HuH-7 (cell line): ENCODE measurements at regions not wholly inside any gene's neighbourhood (a gene's known extent, or its start where the extent isn't known, plus 50 kb on each side); places are given as distances from the start of the nearest gene placed in this dataset.
"Not testable (repeated sequence)": the region's sequence is repeated elsewhere in the genome, so short reads cannot be mapped to it uniquely, and the experiment has no call there.

Experiments
- DNase-seq: peaks from one replicate; pipeline ENCODE4 v3.0.0; 2011; ENCODE audit warnings: low spot score

DNA sequence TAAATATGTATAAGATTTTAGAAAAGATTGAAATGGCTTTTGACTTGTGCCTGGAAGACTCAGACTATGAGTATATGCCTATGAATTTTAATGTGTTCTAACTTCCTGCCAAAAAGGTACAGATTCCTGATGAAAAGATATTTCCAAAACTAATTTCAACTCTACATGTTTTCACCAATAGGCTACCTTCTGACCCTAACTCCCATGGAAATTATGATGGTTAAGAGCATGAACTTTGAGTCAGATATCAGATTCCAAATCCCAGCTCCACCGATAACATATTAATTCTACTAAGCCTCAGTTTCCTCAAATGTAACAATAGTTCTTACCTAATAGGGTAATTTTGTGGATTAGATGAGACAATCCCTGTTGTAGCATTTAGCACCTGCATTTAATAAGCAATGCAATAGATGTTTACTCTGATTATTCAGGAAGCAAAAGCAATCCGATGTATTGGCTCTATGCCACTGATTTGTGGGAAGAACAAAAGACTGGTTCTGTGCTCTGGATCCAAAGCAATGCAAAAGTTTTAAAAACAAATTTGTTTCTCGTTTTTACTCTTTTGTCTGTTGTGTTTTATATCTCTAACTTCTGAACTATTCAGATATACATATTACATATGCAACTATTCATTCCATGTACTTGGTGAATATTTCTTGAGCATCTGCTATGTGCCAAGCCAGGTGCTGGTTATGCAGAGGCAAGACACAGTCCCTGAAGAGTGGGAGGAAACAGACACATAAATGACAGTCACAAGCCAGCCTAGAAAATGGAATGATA is 115.4 kb downstream of the GATA6 start:
- DNase-seq = no peak

DNA sequence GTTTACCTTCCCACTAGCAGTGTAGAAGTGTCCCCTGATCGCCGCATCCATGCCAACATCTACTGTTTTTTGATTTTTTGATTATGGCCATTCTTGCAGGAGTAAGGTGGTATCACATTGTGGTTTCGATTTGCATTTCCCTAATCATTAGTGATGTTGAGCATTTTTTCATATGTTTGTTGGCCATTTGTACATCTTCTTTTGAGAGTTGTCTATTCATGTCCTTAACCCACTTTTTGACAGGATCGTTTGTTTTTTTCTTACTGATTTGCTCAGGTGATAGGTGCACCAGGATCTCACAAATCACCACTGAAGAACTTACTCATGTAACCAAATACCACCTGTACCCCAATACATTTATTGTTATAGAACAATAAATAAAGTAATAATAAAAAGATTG is 114.5 kb downstream of the GATA6 start:
- DNase-seq = not testable (repeated sequence)

DNA sequence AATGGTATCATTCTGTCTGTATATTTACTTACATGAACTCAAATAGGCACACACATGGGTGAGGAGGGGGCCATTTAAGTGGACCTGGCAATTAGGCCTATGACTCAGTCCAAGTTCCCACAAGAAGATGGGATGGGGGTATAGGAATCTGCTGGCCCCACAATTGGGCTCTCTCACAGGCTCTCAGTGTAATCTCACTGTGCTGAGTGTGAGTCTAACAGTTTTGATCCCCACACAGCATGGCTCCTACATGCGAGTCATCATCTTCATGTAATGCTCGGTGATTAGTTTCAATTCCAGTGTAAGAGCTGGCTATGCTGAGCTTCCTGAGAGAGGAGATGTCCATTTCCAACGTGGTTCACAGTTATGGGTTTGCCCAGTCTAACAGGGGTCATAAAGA is 114.0 kb downstream of the GATA6 start:
- no peak for DNase-seq

DNA sequence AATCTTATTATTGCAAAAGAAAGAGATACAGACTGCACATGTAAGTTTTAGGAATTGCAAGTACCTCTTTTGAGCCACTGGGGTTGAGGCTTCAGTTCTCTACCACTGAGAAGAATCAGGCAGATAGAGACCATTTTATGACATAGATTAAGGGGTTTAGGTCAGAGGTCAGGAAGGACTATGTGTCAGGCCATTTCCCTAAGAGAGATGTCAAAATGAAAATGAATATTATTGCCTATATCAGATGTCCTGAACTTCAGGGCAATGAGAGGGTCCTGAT is 113.7 kb downstream of the GATA6 start:
- no peak for DNase-seq

DNA sequence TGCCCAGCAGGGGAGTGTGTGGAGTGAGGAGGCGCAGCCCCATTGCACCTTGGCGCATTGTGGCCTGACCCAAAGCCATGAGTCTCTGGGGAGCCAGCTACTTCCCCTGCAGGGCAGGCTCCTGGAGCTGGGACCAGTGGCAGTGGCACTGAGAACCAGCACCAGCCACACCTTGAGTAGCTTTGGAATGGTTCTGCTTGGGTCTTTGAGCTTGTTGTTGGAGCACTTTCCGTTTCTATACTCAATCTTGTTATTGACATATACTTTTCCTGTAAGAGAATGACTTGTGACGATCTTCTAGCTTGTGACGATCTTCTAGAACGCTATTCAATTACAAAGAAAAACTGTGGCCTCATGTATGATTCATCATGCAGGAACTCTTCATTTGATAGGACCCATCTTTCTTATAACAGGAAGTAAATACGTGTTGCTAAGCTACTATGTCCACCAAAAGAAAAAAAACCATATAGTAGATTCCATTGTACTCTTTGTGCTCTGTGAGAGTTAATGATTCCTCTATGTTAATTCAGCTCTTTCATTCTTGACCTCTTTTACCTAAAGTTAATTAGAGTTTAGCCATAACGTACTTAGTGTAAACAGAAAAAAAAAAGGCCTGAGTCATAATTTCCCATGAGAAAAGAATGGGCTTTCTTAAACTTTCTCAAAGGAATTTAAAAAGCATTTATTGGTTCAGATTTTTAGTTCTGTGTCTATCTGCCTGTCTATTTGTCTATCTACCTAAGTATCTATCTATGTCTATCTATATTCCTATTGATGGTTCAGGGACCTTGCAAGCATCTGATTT is 113.1 kb downstream of the GATA6 start:
- DNase-seq = no peak

DNA sequence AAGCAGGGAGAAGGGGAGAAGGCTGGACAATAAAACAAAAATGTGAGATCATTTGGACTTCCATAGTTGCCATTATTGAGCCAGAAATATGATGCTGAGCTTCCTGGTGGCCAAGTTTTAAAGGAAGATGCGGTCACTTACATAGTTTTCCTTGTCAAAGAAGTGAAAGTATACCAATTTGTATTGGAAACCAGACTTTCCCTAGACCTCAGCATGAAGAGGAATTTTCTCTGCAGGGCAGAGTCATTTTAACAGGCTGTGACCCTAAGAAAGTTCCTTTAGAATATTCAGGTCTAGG is 111.0 kb downstream of the GATA6 start:
- no peak for DNase-seq

DNA sequence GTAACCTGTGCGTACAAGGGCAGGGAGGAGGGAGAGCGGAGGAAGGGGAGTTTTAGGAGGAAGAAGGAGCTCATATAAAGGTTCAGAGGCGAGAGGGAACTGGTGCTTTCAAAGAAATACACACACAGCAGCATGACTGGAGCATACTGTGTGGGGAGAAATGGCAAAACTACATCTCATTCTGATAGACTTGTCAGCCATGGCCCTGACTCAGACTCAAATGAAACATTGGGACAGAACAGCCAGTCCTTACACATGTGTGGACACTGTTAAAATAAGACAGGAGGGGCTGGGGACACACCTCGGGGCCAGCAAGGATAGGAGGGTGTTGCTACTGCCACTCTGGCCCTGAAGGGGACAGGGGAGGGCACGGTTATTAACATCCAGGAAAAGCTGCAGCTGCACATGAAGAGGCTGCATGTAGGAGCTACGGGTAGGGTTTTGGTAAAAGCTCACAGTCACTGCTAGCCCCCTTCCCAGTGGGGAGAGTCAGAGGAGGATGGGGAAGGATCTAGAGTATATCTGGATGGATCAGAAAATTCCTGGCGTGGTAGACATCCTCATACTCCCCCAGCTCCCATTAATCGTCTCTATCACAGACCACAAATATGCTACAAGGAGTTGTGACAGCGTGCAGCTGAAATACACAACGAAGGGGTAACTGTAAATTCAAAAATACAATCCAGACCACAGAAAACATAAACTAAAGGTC is 110.5 kb downstream of the GATA6 start:
- DNase-seq = no peak

DNA sequence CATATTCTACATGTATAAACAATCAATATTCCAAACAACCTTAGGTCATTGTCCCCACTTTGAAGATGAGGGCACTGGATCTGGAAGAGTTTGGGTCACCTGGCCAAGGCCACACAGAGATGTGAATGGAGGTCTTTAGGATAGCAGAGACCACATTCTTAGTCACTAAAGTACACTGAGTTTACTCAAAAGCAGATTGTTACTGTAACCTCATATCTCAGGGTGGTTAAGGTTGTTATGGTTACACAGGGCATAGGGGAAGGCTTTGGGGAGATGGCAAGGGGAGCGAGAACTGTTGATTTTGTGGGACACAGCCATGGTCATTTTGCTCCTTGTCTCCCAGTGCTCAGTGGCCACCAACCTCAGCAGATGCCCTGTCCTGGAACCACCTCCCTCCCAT is 109.4 kb downstream of the GATA6 start:
- DNase-seq = no peak

DNA sequence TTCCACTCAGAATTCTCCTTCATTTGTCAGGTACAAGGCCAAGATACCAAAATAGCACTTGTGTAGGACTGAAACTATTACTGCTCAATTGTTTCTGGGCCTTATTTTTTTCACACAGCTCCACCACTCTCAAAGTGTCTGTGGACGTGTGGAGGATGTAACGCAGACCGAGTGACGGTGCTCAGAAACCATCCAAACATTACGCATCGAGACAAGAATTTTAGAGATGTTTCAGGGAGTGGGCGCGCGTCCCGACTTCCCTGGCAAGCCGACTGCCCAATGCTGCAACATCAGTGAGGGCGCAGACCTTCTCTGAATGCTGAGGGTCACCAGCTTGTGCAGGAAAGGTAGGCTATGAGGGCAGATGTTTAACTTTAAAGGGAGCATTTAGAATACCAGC is 108.4 kb downstream of the GATA6 start:
- DNase-seq = no peak

DNA sequence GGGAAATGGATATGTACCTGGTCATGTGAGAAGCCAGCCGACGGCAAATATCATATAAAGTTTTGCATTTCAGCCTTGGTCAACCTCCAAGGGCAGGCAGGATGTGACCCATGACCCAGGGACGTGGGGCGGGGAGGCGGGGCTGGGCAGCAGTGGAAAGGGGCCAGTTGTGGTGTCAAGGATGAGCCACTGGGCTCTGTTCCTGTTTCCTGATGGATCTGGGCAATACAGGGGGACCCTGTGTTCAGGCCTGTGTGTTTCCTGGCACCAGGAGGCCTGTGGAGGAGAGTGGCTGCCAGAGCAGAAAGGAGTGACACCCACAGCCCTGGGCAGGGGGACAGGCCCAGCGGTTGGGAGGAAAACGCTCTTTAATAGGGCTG is 106.9 kb downstream of the GATA6 start:
- DNase-seq = no peak

DNA sequence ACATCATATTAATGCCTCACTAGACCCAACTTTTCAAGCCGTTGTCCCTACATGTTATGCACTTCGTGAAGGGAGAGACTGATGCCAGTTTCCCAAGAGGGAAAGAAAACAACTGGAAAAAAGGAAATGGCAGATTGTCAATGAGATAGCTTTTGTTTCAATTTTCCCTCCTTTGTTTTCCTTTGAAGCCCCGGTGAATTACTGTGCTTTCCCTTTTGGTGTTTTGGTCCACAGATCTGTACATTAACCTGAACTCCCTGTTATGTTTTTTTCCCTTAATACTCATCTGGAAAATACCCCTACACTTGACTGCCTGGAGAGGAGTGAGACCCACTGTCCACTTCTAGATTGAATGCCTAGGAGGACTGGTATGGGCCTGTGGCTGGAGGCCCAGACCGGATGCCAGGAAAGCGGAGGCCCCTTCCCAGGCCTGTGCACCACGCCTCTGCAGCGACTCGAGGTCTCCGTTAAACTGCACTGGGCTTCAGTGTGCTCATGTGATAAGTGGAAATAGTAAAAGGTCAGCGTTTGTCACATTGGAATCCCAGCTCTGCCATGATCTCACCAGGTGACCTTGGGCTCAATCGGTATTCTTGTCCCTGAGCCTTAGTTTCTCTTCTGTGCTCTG is 106.4 kb downstream of the GATA6 start:
- no peak for DNase-seq

DNA sequence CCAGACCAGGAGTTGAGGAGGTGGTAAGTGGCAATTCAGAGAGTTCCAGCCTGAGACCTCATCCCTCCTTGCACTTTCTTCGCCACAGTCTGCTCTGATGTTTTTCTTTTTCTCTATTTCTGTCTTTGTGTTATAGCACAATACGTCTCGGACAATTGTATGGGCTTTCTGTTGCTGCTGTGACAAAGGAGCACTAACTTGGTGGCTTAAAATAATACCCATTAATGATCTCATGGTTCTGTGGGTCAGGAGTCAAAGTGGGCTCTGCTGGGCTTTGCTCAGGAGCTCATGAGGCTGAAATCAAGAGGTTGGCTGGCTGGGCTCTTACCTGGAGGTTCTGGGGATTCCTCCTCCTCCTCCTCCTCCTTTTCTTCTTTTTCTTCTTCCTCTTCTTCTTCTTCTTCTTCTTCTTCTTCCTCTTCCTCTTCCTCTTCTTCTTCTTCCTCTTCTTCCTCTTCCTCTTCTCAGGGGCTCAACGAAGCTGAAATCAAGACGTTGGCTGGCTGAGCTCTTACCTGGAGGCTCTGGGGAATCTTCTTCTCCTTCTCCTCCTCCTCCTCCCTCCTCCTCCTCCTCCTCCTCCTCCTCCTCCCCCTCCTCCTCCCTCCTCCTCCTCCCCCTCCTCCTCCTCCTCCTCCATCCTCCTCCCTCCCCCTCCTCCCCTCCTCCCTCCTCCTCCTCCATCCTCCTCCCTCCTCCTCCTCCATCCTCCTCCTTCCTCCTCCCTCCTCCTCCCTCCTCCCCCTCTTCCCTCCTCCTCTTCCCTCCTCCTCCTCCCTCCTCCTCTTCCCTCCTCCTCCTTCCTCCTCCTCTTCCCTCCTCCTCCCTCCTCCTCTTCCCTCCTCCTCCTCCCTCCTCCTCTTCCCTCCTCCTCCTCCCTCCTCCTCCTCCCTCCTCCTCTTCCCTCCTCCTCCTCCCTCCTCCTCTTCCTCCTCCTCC is 104.0 kb downstream of the GATA6 start:
- no peak for DNase-seq

DNA sequence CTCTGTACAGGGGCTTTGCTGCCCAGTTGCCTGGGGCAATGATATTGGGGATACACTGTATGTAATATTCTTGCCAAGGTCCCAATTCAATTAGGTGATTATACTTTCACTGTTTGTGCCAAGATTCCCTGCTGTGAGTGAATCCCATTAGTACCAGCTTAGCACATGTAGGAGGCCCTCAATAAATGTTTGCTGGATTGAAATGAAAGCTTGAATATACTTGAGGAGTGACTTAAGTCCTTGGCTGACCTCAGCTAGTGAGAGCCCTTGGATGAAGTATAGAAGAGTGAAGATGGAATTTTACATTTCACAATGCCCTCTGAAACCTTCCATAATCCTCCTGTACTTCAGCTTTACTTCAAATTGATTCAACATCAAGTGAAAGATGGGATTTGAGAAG is 102.9 kb downstream of the GATA6 start:
- no peak for DNase-seq

DNA sequence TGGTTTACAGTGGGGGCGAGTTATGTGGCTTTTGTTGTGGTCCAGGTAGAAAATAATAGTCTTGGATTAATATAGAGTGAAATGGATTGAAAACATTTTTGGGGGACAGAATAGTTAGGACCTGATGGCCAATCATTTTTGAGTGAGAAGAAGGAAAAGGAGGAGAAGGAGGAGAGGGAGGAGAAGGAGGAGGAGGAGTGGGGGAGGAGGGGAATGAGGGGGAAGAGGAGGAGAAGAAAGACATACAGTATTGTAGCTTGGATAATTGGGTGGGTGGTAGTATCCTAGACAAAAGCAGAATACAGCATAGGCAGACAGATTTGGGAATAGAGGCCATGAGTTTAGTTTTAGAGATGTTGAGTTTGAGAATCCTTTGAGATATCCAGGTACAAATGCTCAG is 101.6 kb downstream of the GATA6 start:
- no peak for DNase-seq

DNA sequence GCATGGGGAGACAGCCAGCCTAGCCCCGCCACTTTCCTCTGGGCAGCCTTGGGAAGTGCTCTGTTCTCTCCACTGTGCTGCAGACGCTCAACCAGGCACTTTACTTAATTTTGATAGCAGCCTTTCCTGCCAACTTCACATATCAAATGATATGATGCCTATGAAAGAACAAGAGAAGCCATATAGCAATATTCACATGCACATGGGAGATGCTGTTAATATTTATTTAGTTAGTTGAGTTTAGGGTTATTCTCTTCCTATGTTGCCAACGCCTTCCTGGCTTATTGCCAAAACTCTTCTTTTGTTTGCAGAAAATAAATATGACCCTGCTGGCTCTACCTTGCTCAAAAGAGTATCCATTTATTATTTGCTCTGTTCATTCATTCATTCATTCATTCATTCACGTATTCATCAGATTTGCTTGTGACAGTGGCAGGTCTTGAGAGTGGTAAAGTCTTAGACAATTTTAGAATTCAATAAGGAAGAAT is 99.3 kb downstream of the GATA6 start:
- DNase-seq = no peak

DNA sequence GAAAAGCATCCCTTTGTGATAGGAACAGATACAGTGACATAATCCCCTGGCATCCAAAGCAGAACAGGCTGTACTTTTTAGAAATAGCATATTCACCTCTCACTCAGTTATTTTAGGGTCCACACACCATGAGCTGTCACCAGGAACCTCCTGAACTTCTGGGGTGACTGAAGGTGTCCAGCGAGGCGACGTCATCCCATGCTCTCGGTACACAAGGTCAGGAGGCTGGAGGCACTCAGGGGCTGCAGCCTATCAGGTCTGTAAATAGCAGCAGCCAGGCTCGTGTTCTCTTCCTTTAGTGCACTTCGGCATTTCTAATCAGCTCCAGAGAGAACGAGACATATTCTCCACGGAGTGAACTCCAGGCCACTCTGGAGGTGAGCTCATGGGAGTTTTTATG is 98.3 kb downstream of the GATA6 start:
- no peak for DNase-seq

DNA sequence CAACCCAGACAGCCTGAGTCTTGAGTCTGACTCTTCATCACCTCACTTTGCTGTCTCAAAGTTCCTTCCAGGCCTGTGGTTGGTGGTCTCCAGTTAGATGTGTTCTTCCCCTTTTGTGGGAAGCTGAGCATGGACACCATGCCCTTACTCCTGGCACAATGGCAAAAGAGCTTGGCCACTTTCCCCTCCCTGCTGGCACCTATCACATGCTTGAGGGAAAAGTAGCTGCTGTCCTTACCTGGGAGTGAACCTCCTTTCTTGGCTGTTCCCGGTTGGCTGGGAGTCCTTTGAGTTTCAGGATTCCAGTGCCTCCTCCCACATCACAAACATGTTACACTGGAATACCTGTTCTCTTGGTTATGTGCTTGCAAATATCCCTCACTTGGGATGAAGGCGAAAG is 97.8 kb downstream of the GATA6 start:
- DNase-seq = no peak

DNA sequence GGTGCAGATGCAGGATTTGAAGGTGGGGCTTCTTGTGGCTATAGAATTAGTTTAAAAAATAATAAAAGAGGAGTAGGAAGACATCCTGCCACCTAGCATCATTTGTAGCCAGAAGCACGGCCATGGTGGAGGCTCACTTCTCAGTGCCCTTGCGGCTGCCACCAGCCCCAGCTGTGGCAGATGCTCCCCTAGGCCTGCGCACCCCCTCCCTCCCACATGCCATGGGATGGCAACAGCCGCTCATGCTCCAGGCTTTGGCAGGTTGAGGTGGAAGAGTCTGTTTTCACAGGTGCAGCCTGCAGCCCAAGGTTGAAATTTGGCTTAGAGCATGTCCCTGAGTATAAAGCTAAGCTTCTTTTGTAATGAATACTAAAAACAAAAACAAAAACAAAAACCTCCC is 96.4 kb downstream of the GATA6 start:
- DNase-seq = no peak

DNA sequence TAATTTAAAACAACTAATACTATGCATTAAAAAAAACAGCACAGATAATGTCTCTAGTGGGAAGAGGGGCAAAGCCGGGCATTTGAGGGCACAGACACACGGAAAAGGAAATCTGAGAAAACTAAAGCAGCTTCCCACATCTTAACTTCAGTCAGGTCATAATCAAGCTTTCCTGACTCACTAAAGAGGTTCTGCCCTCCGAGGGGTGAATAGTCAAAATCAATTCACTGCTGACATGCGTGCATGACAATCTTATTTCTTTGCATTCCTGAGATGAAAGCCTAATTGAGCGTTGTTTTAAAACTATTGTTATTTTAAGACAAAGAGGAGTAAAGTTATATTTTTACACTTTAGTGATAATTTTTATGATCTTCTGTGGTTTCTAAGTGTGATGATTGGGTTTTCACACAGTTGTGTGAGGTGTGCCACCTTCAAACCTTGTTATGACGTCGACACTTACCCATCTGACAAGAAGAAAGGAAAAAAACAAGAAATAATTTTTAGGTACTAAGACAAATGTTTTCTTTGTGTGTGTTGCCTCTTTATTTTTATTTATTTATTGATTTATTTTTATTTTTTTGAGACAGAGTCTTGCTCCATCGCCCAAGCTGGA is 90.9 kb downstream of the GATA6 start:
- DNase-seq = no peak

DNA sequence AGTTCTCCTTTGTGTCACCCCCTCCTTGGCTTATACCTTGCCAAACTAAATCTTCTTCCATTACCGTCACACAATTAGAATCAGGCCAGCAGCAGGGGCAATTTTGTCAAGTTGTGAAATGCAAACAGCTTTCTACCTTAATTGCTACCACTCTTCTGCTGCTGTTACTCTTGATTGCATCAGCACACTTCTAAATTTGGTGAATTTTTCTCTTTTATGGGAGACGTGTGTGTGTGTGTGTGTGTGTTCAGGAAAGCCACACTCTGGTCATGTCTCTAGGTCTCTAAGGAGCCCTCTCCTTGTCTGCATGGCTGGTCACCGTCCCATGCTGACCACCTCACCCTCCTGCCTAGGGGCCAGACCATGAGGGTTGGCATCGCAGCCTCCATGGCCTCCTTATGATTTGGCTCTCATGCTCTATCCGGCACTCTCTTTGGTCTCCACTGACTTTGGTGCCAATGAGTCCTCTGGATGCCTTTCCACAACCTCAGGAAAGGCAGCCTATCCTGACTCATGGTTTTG is 87.7 kb downstream of the GATA6 start:
- no peak for DNase-seq

DNA sequence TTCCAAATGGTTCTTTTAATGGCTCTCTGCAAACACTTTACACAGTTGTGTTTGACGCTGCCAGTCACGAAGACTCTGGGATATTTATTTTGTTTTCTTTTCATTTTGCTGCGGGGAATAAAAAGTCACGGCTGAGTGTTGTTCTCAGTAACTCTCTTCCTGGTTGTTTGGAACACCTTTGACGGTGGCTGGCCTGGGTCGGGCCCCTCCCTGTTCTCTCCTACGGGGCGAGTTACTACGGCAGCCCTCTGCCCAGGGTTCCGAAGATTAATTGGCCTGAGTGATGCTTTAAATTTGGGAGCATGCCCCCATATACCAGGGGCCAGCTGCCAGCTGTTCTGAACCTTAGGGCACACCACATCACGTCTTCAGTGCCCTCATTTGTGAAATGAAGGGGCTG is 84.7 kb downstream of the GATA6 start:
- no peak for DNase-seq
